GM21515 (cell line): ENCODE measurements at regions not wholly inside any gene's neighbourhood (a gene's known extent, or its start where the extent isn't known, plus 50 kb on each side); places are given as distances from the start of the nearest gene placed in this dataset.

Experiments used
- ATAC-seq: cut with Tn5 transposase; IDR thresholded peaks from one replicate; pipeline ENCODE4 v1.9.1; 2021; ENCODE audit not compliant: unreplicated experiment

DNA sequence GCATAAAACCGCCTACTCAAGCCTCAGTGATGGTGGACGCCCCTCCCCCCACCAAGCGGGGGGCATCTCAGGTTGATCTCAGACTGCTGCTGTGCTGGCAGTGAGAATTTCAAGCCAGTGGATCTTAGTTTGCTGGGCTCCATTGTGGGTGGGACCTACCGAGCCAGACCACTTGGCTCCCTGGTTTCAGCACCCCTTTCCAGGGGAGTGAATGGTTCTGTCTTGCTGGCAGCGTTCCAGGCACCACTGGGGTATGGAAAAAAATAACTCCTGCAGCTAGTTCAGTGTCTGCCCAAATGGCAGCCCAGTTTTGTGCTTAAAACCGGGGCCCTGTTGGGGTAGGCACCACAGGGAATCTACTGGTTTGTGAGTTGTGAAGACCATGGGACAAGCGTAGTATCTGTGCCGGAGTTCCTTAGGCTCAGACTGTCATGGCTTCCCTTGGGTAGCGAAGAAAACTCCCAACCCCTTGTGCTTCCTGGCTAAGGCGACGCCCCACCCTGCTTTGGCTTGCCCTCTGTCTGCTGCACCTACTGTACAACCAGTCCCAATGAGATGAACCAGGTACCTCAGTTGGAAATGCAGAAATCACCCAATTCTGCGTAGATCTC is 1334.5 kb upstream of the ADGRB3 start:
- ATAC-seq = no peak

DNA sequence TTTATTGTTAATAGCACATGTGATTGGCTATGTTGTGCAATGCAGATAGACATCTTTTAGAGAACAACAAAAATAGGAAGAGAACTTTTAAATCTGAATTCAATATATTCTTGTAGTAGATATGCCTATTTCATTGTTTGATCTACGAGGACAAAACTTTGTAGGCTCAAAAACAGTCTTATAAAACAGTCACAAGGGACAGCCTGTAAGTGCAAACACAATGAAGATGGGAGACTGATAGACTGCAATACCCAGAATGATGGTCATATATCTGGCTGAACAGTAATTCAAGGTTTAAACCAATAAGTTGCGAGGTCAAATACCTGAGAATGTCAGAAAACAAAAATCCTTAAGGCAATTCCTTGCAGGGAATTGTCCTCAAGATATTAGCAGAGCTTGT is 1342.9 kb upstream of the ADGRB3 start:
- ATAC-seq = no peak

DNA sequence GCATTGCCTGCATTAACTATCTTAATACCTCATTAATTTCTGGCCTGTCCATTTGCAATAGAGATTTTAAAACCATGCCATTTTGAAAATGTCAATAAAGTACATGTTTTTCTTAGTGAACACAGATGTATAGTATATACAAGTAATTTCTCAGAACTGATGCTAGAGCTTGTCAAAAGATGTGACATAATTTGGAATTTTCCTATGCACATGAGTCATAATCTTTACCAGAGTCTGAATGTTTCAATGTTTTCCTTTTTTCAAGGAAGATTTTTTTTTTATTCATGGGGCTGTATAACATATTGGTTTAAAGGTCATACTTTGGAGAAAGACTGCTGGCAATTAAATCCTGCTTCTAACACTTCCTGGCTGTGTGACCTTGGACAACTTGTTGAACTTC is 1347.5 kb upstream of the ADGRB3 start:
- no peak for ATAC-seq

DNA sequence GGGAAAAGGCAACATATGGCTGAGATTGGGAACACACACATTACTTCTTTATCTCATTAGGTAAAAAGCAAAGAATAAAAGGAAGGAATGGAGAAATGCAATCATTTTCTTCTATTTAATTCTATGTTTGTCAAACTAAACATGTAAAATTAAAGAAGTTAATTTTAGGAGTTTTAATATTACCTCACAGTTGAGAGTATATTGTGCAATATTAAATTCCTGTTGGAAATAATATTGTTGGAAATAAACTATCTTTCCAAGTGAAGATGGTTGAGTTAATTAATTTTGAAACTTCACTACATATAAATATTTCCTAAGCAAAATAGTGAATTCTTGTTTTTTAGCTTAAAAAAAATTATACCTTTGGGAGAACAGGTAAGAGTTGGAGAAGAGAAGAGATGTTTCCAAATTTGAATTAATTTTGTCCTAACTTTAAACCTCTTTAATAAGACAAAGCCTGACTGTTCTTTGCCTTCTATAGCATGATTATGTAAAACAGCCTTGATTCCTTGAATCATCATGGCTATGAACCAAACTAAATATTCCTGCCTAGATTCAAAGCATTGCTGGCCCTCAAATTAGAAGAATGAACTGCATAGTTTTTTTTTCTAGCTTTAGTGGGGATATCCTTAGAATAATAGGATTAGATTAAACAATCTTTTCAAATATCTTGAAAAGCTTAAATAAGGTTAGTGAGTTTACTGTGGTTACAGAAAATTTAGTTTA is 1349.1 kb upstream of the ADGRB3 start:
- no peak for ATAC-seq

DNA sequence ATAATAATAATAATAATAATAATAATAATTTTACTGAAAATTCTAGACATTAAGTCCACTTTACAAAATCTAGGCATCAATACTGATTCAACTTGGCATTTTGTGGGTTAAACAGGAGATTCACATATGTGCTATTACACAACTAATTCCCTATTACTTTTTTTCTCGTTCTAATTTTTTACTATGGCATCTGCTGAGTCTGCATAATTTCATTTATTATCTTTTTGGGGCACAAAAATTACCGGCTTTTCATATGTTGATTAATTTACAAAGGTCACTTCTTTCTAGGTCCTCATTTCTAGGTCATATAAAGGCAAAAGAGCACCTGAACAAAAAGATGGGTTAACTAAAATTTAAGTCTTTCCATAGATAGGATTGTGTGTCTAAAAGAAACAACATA is 1357.8 kb upstream of the ADGRB3 start:
- ATAC-seq = no peak

DNA sequence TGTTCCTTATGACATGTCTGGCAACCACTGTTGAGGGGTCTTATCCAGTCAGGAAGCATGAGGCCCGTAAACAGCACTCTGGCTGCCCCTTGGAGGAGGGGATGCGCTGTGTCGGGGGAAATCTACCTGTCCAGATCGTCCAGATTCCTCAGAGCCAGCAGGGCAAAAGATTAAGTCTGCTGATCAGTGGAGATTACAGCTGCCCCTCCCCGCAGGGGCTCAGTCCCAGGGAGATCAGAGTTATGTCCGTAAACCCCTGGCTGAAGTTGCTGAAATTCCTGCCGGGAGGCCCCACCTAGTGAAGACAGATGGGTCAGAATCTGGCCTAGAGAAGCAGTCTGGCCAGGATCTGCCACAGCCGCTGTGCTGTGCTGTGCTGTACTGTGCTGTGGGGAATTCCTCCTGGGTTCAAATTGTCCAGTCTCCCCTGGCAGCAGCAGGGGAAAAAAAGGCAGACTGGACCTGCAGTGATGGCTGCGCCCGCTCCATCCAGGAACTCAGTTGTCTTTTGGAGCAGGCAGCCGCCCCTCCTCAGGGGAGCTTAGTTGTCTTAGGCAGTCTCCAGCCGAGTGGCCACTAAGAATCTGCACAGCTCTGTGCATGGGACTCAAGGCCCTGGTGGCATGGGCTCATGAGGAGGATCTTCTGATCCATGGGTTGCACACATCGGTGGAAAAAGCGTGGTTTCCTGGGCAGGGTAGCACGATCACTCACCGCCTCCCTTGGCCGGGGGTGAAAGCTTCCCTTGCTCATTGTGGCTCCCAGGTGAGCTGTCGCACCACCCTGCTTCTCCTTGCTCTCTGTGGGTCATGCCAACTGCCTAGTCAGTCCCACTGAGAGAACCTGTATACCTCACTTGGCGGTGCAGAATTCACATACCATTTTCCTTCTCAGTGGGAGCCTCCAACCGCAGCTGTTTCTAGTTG is 1368.8 kb upstream of the ADGRB3 start:
- no peak for ATAC-seq

DNA sequence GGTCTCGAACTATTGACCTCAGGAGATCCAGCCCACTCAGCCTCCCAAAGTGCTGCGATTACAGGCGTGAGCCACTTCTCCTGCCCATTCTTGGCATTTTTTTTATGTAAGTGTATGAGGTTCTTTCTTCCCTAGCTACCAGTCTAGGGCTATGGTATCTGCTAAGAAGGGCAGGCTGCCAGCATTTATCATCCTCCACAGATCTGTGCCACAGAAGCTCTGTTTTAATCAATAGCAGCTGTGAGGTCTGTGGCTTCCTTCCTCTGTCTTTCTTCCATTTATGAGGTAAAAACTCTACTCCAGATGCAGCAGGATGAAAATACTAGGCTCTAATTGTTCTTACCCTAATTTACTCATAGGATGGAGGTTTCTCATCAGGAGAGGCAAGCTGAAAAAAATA is 1382.4 kb upstream of the ADGRB3 start:
- no peak for ATAC-seq

DNA sequence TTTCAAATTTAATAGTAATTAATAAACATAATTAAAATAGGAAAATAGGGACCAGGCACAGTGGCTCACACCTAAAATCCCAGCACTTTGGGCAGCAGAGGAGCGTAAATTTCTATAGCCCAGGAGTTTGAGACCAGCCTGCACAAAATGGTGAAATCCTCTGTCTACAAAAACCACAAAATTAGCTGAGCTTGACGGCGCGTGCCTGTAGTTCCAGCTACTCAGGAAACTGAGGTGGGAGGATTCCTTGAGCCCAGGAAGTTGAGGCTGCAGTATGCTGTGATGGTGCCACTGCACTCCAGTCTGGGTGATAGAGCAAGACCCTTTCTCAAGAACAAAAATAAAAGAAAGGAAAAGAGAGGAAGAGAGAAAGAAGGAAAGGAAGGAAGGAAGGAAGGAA is 1387.0 kb upstream of the ADGRB3 start:
- no peak for ATAC-seq

DNA sequence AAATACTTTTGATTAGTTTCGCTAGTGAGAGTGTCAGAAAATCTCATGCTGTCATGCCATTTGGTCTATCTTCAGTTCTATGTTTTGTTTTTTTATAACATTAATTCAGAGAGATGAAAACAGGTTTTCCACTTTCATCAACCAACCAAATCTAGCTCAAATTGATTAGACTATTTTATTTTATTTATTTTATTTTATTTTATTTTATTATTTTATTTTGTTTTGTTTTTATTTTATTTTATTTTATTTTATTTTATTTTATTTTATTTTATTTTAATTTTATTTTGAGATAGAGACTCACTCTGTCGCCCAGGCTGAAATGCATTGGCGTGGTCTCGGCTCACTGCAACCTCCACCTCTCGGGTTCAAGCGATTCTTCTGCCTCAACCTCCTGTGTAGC is 1391.0 kb upstream of the ADGRB3 start:
- ATAC-seq = no peak

DNA sequence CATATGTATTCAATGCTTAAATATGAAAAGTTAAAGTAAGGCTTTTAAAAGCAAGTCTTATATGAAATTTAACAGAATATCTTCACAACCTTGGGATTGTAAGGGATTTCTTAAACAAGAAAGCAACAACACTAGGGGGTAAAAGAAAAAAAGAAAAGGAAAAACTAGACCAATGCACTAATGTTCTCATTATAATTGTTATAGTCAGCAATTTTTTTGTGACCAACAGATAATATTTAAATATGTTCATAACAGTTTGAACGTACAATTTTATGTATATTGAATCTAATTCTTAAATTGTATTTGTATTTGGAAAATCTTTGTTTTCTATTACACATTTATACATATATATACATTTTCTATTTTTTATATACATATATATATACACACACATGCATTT is 1397.8 kb upstream of the ADGRB3 start:
- no peak for ATAC-seq

DNA sequence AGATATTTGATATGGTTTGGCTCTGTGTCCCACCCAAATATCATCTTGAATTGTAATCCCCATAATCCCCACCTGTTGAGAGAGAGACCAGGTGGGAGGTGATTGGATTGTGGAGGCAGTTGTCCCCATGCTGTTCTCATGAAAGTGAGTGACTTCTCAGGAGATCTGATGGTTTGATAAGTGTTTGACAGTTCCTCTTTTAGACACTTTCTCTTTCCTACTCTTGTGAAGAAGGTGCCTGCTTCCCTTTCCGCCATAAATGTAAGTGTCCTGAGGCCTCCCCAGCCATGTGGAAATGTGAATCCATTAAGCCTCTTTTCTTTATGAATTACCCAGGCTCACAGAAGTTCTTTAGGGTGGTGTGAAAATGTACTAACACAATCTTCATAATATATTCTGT is 1404.0 kb upstream of the ADGRB3 start:
- no peak for ATAC-seq

DNA sequence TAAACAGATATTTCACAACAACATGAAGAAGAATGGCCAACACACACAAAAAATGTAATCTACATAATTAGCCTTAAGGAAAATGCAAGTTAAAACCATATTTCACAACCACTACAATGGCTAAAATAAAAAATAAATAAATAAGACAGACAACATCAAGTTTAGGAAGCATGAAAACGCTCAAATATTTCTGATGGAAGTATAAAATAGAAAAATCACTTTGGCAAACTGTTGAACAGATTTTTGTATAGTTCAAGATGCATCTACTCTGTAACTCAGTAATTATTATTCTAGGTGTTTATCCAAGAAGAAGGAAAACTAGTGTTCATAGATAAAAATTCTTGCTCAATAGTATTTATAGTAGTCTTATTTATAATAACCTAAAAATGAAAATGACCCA is 1410.1 kb upstream of the ADGRB3 start:
- no peak for ATAC-seq

DNA sequence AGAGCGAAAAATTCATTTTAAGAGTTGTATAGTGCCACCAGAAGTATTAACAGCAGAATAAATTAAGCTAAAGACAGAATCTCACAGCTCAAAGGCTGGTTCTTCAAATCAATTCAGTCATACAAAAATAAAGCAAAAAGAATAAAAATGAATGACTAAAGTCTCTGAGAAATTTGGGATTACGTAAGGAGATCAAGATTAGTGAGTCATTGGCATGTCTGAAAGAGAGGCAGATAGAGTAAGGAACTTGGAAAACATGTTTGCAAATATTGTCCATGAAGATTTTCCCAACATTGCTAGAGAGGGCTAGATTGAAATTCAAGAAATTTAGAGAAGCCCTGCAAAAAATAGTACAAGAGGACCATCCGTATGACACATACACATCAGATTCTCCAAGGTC is 1413.9 kb upstream of the ADGRB3 start:
- no peak for ATAC-seq

DNA sequence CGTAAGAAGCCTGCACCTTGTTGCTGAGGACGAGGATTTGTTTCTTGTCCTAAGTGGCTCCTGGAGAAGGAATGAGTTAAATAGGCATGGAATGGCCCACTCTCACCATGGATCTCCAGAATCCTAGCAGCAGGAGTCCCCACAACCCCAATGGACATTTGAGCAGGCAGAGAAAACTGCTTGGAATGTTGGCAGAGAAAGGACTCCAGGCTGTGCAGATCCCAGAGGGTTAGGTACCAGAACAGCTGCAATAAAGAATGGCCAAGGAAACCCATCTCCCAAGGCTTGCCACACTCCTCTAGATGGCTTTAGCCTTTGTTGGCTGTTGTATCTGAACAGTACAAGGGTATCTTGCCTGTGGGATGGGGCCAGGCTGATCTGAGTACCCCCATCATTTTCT is 1415.7 kb upstream of the ADGRB3 start:
- ATAC-seq = no peak

DNA sequence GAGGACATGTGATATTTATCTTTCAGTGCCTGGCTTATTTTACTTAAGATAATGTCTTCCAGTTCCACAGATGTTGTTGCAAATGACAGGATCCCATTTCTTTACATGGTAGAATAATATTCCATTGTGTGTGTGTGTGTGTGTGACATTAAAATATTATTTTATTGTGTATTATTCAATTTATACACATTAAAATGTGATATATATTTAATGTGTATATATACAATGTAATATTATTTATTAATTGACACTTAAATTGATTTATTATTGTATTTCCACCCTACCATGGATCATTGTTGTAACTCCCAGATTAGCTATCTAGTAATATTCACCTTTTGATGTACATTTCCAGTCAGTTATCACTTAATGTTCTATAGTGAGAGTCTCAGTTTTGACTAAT is 1422.5 kb upstream of the ADGRB3 start:
- ATAC-seq = no peak

DNA sequence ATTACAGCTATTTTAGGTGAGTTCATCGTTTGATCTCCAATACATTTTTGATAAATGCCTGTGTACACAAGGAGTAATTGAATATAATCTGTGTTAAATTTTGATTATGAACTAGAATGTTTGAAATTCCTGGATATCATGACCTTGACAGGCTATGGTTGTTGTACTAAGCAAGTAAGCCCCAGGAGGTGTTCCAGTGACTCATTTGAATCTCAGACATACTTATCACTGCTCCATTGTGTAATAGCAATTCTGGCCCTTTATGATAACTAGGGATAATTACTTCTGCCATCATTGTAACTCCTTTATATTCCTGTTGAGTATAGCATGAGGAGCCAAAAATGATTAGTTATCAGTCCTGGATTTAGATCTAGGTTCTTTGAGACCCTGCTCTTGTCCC is 1424.6 kb upstream of the ADGRB3 start:
- no peak for ATAC-seq

DNA sequence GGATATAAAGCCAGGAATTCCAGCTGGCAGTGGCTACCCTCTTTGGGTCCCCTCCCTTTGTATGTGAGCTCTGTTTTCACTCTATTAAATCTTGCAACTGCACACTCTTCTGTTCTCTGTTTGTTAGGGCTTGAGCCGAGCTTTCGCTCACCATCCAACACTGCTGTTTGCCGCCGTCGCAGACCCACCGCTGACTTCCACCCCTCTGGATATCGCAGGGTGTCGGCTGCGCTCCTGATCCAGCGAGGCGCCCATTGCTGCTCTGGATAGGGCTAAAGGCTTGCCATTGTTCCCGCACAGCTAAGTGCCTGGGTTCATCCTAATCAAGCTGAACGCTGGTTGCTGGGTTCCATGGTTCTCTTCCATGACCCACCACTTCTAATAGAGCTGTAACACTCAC is 1433.5 kb upstream of the ADGRB3 start:
- no peak for ATAC-seq

DNA sequence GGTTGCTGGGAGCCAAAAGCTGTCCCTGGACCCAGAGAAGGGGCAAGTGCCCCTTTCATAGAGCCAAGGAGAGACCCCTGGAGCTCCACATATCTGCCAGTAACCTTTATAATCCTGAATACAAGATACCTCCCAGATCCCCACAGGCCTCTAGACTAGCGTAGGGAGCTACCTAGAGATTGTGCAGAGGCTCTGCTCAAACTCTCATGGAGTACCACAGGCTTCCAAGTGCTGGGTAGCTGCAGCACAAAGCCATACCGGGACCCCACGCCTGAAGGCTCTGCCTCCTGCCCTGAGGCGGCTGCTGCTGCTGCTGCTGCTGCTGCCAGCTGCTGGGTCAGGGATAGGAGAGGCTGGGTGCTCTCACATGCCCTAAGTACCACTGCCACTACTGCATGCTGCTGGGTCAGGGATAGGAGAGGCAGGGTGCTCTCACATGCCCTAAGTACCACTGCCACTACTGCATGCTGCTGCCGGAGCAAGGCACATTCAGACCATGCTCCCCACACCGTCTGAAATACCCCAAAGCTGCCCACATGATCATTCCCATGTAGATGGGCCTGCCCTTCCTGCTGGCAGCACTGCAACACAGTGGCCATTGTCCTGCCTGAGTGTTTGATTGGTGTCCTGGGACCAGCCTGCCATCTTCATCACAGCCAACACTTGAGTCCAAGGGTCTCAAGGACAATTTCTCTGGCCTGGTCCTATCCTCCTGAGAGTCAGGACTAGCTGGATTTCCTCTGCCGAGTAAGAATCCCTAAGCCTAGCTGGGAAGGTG is 1434.3 kb upstream of the ADGRB3 start:
- no peak for ATAC-seq

DNA sequence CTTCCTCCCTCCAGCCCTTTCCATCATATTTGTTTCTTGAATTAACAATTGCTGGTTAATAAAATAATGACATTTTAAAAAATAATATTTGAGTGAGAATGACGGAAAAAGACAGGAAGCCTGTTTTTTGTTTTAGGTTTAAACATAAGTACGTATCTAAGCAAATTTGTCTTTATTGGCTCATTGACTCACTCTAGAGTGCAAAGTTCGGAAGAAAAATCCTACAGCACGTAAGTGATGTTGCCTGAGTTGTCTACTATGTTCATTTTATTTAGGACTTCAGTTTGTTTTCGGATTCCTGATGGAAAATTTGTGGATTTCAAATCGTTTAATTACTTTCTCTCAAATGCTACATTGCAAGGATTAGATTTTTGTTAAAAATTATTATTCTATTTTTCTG is 1435.7 kb upstream of the ADGRB3 start:
- no peak for ATAC-seq

DNA sequence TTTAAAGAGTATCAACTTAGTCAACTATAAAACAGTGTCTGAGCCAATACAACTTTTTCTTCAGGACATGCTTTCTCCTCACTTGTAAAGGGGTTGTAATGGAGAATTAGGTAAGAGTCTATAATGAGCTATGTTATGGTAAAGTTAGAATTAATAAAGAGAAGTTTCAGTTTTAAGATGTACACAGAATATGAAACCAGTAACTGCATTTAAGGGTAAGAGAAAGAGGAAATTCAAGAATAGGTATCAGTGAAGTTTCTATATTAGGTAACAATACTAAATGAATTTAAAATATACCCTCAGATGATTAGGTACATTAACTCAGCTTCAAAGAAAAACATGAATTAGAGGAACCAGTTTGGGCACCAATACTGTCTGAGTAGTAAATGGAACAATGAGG is 1444.3 kb upstream of the ADGRB3 start:
- no peak for ATAC-seq

DNA sequence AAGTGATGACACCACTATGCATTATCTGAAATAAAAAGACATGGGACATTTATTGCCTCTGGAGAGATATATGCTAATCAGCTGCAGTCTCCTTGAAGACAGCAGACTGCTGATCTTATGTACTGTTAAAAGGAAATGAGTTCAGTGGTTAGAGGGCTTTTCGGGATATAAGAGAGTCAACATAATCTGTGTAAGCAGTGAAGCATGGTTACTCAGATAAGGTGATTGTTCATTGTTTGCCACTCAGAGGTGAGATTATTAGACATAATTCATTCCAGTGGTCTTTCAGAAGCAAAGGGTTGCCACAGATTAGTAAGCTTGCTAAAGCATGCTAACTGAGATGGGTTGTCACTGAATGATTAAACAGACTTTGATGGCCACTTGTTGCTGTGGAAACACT is 1450.7 kb upstream of the ADGRB3 start:
- no peak for ATAC-seq
